SKM-1 (cell line): ENCODE measurements at regions not wholly inside any gene's neighbourhood (a gene's known extent, or its start where the extent isn't known, plus 50 kb on each side); places are given as distances from the start of the nearest gene placed in this dataset.
"Not testable (repeated sequence)": the region's sequence is repeated elsewhere in the genome, so short reads cannot be mapped to it uniquely, and the experiment has no call there.

Experiments used
- DNase-seq: peaks from one replicate; lab custom pipeline; 2025; ENCODE audit not compliant: unreplicated experiment; lab: John Stamatoyannopoulos, UW

GRCh38 chr12:62138527-62138926 is 121.7 kb upstream of the USP15 start:
- DNase-seq = no peak

- peak; percentile 19 for DNase-seq
Measured at GRCh38 chr12:62146318-62146717, 113.9 kb upstream of the USP15 start.

GRCh38 chr12:62158013-62158412 is 102.2 kb upstream of the USP15 start:
- no peak for DNase-seq

- no peak for DNase-seq
Measured at GRCh38 chr12:62158461-62159360, 101.5 kb upstream of the USP15 start.

- DNase-seq = no peak
Measured at GRCh38 chr12:62162214-62162613, 98.0 kb upstream of the USP15 start.

GRCh38 chr12:62163368-62163767 is 96.8 kb upstream of the USP15 start:
- DNase-seq = no peak

- no peak for DNase-seq
Measured at GRCh38 chr12:62164036-62164435, 96.2 kb upstream of the USP15 start.

- DNase-seq = no peak
Measured at GRCh38 chr12:62166525-62166924, 93.7 kb upstream of the USP15 start.

GRCh38 chr12:62168411-62168810 is 91.8 kb upstream of the USP15 start:
- no peak for DNase-seq

GRCh38 chr12:62170241-62170640 is 90.0 kb upstream of the USP15 start:
- no peak for DNase-seq

GRCh38 chr12:62190689-62191490 is 69.3 kb upstream of the USP15 start:
- no peak for DNase-seq

GRCh38 chr12:62191491-62192179 is 68.6 kb upstream of the USP15 start:
- DNase-seq = no peak

- DNase-seq = peak; percentile 42
Measured at GRCh38 chr12:62192180-62192902, 67.9 kb upstream of the USP15 start.

- no peak for DNase-seq
Measured at GRCh38 chr12:62192903-62193250, 67.3 kb upstream of the USP15 start.

- no peak for DNase-seq
Measured at GRCh38 chr12:62194031-62194430, 66.2 kb upstream of the USP15 start.

GRCh38 chr12:62194616-62195015 is 65.6 kb upstream of the USP15 start:
- no peak for DNase-seq

GRCh38 chr12:62196146-62196545 is 64.1 kb upstream of the USP15 start:
- DNase-seq = no peak

GRCh38 chr12:62202861-62203260 is 57.3 kb upstream of the USP15 start:
- not testable (repeated sequence) for DNase-seq

GRCh38 chr12:62205346-62205745 is 54.9 kb upstream of the USP15 start:
- no peak for DNase-seq

GRCh38 chr12:62207248-62207647 is 53.0 kb upstream of the USP15 start:
- DNase-seq = no peak
